Mesenchymal stem cell (in vitro differentiated cells and primary cell): ENCODE measurements at regions not wholly inside any gene's neighbourhood (a gene's known extent, or its start where the extent isn't known, plus 50 kb on each side); places are given as distances from the start of the nearest gene placed in this dataset.

Source experiments
- DNase-seq: peaks from one replicate; pipeline ENCODE4 v3.0.0-alpha.2; 2013
- H2AFZ ChIP-seq: one replicate; pipeline ENCODE4 v1.6.1; 2013; ENCODE audit warnings: low read depth, mild to moderate bottlenecking, control low read depth, inconsistent platforms, low read length, moderate library complexity
- H2AK5ac ChIP-seq: 2 replicates; pipeline ENCODE4 v1.6.1; 2013; ENCODE audit warnings: low read length, moderate library complexity, mild to moderate bottlenecking, inconsistent platforms; ENCODE audit not compliant: severe bottlenecking
- H2BK120ac ChIP-seq: one replicate; pipeline ENCODE4 v1.6.1; 2013; ENCODE audit warnings: low read depth, mild to moderate bottlenecking, inconsistent platforms, low read length, moderate library complexity
- H2BK12ac ChIP-seq, 2 experiments: one replicate each; pipeline ENCODE4 v1.6.1; 2013; ENCODE audit warnings: inconsistent platforms in 2 of 2, low read length in 2 of 2, mild to moderate bottlenecking in 2 of 2, moderate library complexity in 2 of 2, control low read depth in 1 of 2
- H2BK15ac ChIP-seq: one replicate; pipeline ENCODE4 v1.6.1; 2013; ENCODE audit warnings: mild to moderate bottlenecking, low read depth, inconsistent platforms; ENCODE audit not compliant: poor library complexity, severe bottlenecking
- H2BK5ac ChIP-seq: 2 replicates; pipeline ENCODE4 v1.6.1; 2013; ENCODE audit warnings: low read depth, mild to moderate bottlenecking, low read length, control low read depth, inconsistent platforms; ENCODE audit not compliant: poor library complexity, severe bottlenecking
- H3K14ac ChIP-seq, 2 experiments: one replicate each; pipeline ENCODE4 v1.6.1; 2013; ENCODE audit warnings: inconsistent platforms in 2 of 2, low read length in 2 of 2, control low read depth in 1 of 2, mild to moderate bottlenecking in 1 of 2, moderate library complexity in 1 of 2
- H3K18ac ChIP-seq, 2 experiments: one replicate each; pipeline ENCODE4 v1.6.1; 2013; ENCODE audit warnings: inconsistent platforms in 2 of 2, low read length in 2 of 2, control low read depth in 1 of 2, low read depth in 1 of 2, mild to moderate bottlenecking in 1 of 2
- H3K23ac ChIP-seq, 2 experiments: one replicate each; pipeline ENCODE4 v1.6.1; 2013; ENCODE audit warnings: inconsistent platforms in 2 of 2, low read length in 2 of 2, mild to moderate bottlenecking in 2 of 2, moderate library complexity in 2 of 2, control low read depth in 1 of 2
- H3K27ac ChIP-seq: 2 replicates; pipeline ENCODE4 v1.5.1; 2013; ENCODE audit warnings: mild to moderate bottlenecking, moderate library complexity, low read length, control low read depth, inconsistent platforms; ENCODE audit not compliant: poor library complexity, severe bottlenecking
- H3K27me3 ChIP-seq, 2 experiments: 2 replicates each; pipeline versions ENCODE4 v1.6.1 to v1.7.0; 2013; ENCODE audit warnings: low read length in 2 of 2, mild to moderate bottlenecking in 2 of 2, moderate library complexity in 2 of 2, control low read depth in 1 of 2, inconsistent platforms in 1 of 2; ENCODE audit not compliant: control insufficient read depth in 1 of 2, insufficient read depth in 1 of 2
- H3K36me3 ChIP-seq, 2 experiments: 2 replicates each; pipeline versions ENCODE4 v1.6.1 to v1.7.0; 2013; ENCODE audit warnings: low read length in 2 of 2, control low read depth in 1 of 2, inconsistent platforms in 1 of 2, low read depth in 1 of 2, mild to moderate bottlenecking in 1 of 2; ENCODE audit not compliant: insufficient read depth in 2 of 2, control insufficient read depth in 1 of 2
- H3K4ac ChIP-seq, 2 experiments: one replicate each; pipeline ENCODE4 v1.6.1; 2013; ENCODE audit warnings: inconsistent platforms in 2 of 2, low read length in 2 of 2, mild to moderate bottlenecking in 2 of 2, moderate library complexity in 2 of 2, control low read depth in 1 of 2, low read depth in 1 of 2
- H3K4me1 ChIP-seq: 2 replicates; pipeline ENCODE4 v1.6.1; 2013; ENCODE audit warnings: low read depth, low read length, control low read depth; ENCODE audit not compliant: control insufficient read depth, insufficient read depth
- H3K4me2 ChIP-seq: 2 replicates; pipeline ENCODE4 v1.6.1; 2013; ENCODE audit warnings: low read length, mild to moderate bottlenecking, inconsistent platforms; ENCODE audit not compliant: poor library complexity, severe bottlenecking
- H3K4me3 ChIP-seq, 2 experiments: 2 replicates each; pipeline versions ENCODE4 v1.5.1 to v1.7.0; 2013; ENCODE audit warnings: low read length in 2 of 2, mild to moderate bottlenecking in 2 of 2, control low read depth in 1 of 2, low read depth in 1 of 2; ENCODE audit not compliant: insufficient read depth in 1 of 2
- H3K79me1 ChIP-seq: replicated peaks from 2 replicates; pipeline ENCODE4 v1.6.1; 2013; ENCODE audit warnings: mild to moderate bottlenecking, control low read depth, low read length, inconsistent platforms; ENCODE audit not compliant: poor library complexity, severe bottlenecking
- H3K9ac ChIP-seq: 2 replicates; pipeline ENCODE4 v1.7.0; 2013; ENCODE audit warnings: mild to moderate bottlenecking, low read length, moderate library complexity
- H3K9me3 ChIP-seq: 2 replicates; pipeline ENCODE4 v1.7.0; 2013; ENCODE audit warnings: mild to moderate bottlenecking, low read length; ENCODE audit not compliant: control insufficient read depth
- H4K8ac ChIP-seq: one replicate; pipeline ENCODE4 v1.6.1; 2013; ENCODE audit warnings: inconsistent platforms, mild to moderate bottlenecking, low read length, moderate library complexity
- H4K91ac ChIP-seq: one replicate; pipeline ENCODE4 v1.6.1; 2013; ENCODE audit warnings: mild to moderate bottlenecking, low read length, inconsistent platforms
- WGBS: methylation state at CpG from one replicate; pipeline ENCODE4 v1.1.7; 2013; ENCODE audit warnings: mixed read lengths; 5-methylcytosine and 5-hydroxymethylcytosine counted together

DNA sequence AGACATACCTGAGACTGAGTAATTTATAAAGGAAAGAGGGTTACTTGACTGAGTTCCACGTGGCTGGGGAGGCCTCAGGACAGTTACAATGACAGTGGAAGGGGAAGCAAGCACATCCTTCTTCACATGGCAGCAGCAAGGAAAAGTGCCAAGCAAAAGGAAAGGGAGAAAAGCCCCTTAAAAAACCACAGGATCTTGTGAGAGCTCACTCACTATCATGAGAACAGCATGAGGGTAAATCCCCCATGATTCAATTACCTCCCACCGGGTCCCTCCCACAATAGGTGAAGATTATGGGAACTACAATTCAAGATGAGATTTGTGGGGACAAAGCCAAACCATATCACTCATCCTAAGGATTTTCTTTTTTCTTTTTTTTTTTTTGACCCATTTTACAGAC is 177.8 kb upstream of the EEA1 start:
- no peak overlapping the region for H3K4ac ChIP-seq
- H3K23ac ChIP-seq: no peak overlapping the region
- DNase-seq: peak; percentile 58
- no peak overlapping the region for H2AFZ ChIP-seq
- H2BK15ac ChIP-seq: no peak overlapping the region
- H3K27me3 ChIP-seq: no peaks in the 10 kb centered on the region
- no peak overlapping the region for H2BK5ac ChIP-seq
- no peak overlapping the region for H3K27ac ChIP-seq
- 64% methylated on average over 1 of the region's 2 CpGs for WGBS
- H2BK12ac ChIP-seq: peak overlapping the region in 1 of 2 experiments; percentile 12
- peak overlapping the region in 1 of 2 experiments; percentile 55 for H3K18ac ChIP-seq
- no peaks in the 10 kb centered on the region for H3K36me3 ChIP-seq
- no peaks in the 10 kb centered on the region for H3K79me1 ChIP-seq
- H2BK120ac ChIP-seq: no peak overlapping the region
- H2AK5ac ChIP-seq: no peak overlapping the region
- peak overlapping the region; percentile 58 for H4K8ac ChIP-seq
- H3K4me1 ChIP-seq: peaks cover 4% of the 10 kb centered on the region
- no peak overlapping the region for H4K91ac ChIP-seq
- H3K4me3 ChIP-seq: no peak overlapping the region
- H3K4me2 ChIP-seq: no peak overlapping the region
- H3K9ac ChIP-seq: no peak overlapping the region
- no peak overlapping the region for H3K14ac ChIP-seq
- H3K9me3 ChIP-seq: no peaks in the 10 kb centered on the region

DNA sequence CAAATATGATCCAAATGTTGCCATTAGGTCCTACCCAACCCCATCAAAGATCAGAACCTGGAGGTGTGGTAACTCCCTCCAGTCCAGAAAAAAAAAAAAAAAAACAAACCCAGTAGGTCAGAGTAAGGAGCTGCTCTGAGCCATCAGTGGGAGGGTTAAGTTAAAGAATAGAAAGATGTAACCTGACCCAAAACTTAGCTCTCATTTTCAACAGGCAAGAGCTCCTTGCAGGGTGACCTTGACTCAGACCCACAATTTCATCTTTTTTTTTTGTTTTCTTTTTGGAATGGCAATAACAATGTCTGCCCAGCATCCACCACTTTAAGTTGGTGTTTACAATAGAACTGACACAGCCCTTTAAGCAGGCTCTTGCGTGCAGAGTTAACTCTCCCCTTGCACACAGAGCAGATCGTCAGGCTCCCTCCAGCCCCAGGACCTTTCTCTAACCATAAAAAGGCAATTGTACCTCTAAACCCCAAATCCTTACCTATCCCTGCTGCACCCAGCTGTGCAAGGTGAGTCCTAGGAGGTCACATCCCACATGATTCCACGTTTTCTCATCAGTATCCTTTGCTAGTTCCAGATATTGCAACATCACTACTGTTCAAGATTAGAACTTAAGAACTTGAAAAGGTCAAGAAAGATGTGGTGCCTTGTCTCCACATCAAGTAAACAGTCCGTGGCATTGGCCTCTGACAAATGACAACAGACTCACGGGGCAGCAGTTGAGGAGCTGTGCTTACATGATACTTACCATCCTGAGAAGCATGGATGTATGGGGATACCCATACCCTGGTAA is 178.6 kb upstream of the EEA1 start:
- no peaks in the 10 kb centered on the region for H3K27me3 ChIP-seq
- peak overlapping the region; percentile 43 for H4K91ac ChIP-seq
- peak overlapping the region; percentile 4 for H4K8ac ChIP-seq
- no peak overlapping the region for H2AFZ ChIP-seq
- peak overlapping the region; percentile 13 to 75 for H3K4ac ChIP-seq
- H3K27ac ChIP-seq: no peak overlapping the region
- peak overlapping the region; percentile 64 for H2BK120ac ChIP-seq
- H2AK5ac ChIP-seq: no peak overlapping the region
- H3K79me1 ChIP-seq: no peaks in the 10 kb centered on the region
- H3K9ac ChIP-seq: no peak overlapping the region
- DNase-seq: peak; percentile 87
- peak overlapping the region; percentile 85 for H2BK12ac ChIP-seq
- no peaks in the 10 kb centered on the region for H3K36me3 ChIP-seq
- H3K4me3 ChIP-seq: no peak overlapping the region
- peaks cover 4% of the 10 kb centered on the region for H3K4me1 ChIP-seq
- peak overlapping the region; percentile 70 to 82 for H3K18ac ChIP-seq
- no peak overlapping the region for H3K23ac ChIP-seq
- H2BK5ac ChIP-seq: no peak overlapping the region
- H2BK15ac ChIP-seq: peak overlapping the region; percentile 12
- H3K4me2 ChIP-seq: no peak overlapping the region
- H3K14ac ChIP-seq: no peak overlapping the region
- WGBS: under 1% methylated on average over 5 of the region's 5 CpGs
- H3K9me3 ChIP-seq: no peaks in the 10 kb centered on the region

DNA sequence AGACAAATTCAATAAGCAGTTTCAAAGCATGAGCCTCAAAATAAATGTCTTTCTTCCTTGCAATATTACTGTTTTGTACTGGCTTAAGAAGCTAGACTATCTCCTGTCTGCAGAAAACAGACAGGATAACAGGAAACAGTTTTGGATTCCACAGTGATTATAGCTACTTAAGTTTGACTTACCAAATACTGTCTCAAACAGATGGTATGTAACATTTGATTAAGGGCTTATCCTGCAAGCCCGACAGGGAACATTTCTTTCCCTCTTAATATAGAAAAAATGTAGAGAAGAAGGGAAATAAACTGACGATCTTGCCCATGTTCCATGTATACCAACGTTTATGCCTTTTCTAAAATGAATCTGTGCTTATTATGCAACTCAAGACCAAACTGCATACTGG is 179.9 kb upstream of the EEA1 start:
- 0% methylated on average over 1 of the region's 3 CpGs for WGBS
- peak overlapping the region in 1 of 2 experiments; percentile 74 for H3K4ac ChIP-seq
- H2AK5ac ChIP-seq: no peak overlapping the region

DNA sequence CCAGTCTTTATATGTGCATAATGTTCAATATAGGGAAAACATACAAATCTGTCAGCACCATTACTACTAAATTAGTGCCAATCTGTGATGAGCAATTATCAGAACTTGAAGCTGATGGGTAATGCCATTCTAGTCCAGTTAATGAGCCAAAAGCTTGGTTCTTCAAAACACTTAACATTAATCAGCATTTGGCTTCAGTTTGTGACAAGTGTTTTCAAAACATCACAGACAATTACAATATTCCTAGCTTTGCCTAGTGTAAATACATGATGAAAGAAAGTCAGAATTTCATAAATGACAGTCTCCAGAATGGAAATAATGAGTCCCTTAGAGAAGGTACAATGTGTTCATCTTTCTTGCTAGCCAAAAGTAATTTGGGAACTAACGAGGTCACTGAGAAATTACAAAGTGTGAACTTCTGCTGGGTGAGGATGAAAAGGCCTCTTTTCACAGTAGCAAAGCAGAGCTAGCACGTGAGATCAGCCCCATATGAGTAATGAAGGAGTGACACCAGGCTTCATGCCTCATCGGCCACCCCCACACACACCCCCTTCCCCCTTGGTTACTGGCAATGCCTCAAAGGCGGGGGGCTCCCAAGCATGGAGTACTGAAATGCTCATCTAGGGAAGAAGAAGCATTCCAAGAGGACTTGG is 180.6 kb upstream of the EEA1 start:
- H3K9ac ChIP-seq: no peak overlapping the region
- H2BK15ac ChIP-seq: peak overlapping the region; percentile 86
- no peak overlapping the region for H3K4me2 ChIP-seq
- WGBS: 44% methylated on average over 3 of the region's 4 CpGs
- peak overlapping the region; percentile 22 to 76 for H3K4ac ChIP-seq
- no peaks in the 10 kb centered on the region for H3K36me3 ChIP-seq
- H2AK5ac ChIP-seq: no peak overlapping the region
- H3K23ac ChIP-seq: peak overlapping the region in 1 of 2 experiments; percentile 9
- peak overlapping the region; percentile 86 for H2BK120ac ChIP-seq
- no peaks in the 10 kb centered on the region for H3K79me1 ChIP-seq
- H2BK5ac ChIP-seq: no peak overlapping the region
- H3K4me3 ChIP-seq: no peak overlapping the region
- peak overlapping the region; percentile 93 for H4K91ac ChIP-seq
- H4K8ac ChIP-seq: peak overlapping the region; percentile 89
- no peak overlapping the region for H3K27ac ChIP-seq
- no peak overlapping the region for H2AFZ ChIP-seq
- no peaks in the 10 kb centered on the region for H3K27me3 ChIP-seq
- H3K4me1 ChIP-seq: peaks cover 4% of the 10 kb centered on the region
- peak overlapping the region in 1 of 2 experiments; percentile 68 for H3K14ac ChIP-seq
- H2BK12ac ChIP-seq: peak overlapping the region; percentile 75 to 99
- peak; percentile 53 for DNase-seq
- peak overlapping the region; percentile 64 to 76 for H3K18ac ChIP-seq
- no peaks in the 10 kb centered on the region for H3K9me3 ChIP-seq

More for the DNA sequence above, 179.9 kb upstream of the EEA1 start:
- H3K27ac ChIP-seq: no peak overlapping the region
- no peak overlapping the region for H2AFZ ChIP-seq
- no peaks in the 10 kb centered on the region for H3K79me1 ChIP-seq
- no peaks in the 10 kb centered on the region for H3K36me3 ChIP-seq
- no peak overlapping the region for H4K91ac ChIP-seq
- no peak overlapping the region for H3K23ac ChIP-seq
- H3K9ac ChIP-seq: no peak overlapping the region
- H3K14ac ChIP-seq: no peak overlapping the region
- H2BK12ac ChIP-seq: no peak overlapping the region
- no peak overlapping the region for H3K4me3 ChIP-seq
- H3K27me3 ChIP-seq: no peaks in the 10 kb centered on the region
- H4K8ac ChIP-seq: no peak overlapping the region
- no peak overlapping the region for H3K4me2 ChIP-seq
- DNase-seq: peak; percentile 71
- no peaks in the 10 kb centered on the region for H3K9me3 ChIP-seq
- peaks cover 4% of the 10 kb centered on the region for H3K4me1 ChIP-seq
- no peak overlapping the region for H2BK5ac ChIP-seq
- no peak overlapping the region for H3K18ac ChIP-seq
- H2BK120ac ChIP-seq: peak overlapping the region; percentile 64
- no peak overlapping the region for H2BK15ac ChIP-seq
